Kidney glomerular epithelial cell (primary cell): ENCODE measurements at regions not wholly inside any gene's neighbourhood (a gene's known extent, or its start where the extent isn't known, plus 50 kb on each side); places are given as distances from the start of the nearest gene placed in this dataset.

Source experiments
- DNase-seq: peaks from one replicate; lab custom pipeline; 2025; lab: John Stamatoyannopoulos, UW

DNA sequence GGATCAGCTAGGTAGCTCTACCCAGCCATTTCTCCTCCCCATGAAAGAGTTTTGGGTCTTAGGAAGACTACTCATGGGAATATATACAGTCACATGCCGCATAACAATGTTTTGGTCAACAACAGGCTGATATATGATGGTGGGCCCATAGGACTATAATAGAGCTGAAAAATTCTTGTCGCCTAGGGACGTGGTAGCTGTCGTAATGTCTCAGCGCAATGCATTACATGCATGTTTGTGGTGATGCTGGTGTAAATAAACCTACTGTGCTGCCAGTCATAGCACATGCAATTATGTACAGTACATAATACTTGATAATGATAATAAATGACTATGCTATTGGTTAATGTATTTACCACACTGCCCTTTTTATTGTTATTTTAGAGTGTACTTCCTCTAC is 78.2 kb upstream of the DLX6 start:
- DNase-seq, result no peak

- no peak for DNase-seq
Observed at GRCh38 chr7:96928965-96929364, 76.4 kb upstream of the DLX6 start.

DNA sequence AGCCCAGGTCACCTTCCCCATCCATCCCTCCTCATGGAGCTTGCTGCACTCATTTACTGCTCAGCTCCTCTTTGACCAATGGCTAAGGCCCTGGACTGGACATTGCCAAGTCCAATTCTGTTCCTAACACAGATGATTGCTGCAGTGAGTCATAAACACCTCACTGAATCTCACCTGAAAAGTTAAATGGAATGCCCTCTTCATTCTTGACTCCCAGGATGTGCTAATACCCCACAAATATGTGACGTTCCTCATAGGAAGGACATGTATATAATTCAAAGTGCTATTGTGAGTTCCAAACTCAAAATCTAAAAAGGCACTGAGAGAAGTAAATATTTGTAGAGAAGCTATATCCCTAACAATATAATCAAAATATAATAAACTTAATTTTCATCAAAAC is 73.5 kb upstream of the DLX6 start:
- no peak for DNase-seq

GRCh38 chr7:96933067-96933645 is 72.2 kb upstream of the DLX6 start:
- no peak for DNase-seq

- DNase-seq, result no peak
Observed at GRCh38 chr7:96936621-96937020, 68.7 kb upstream of the DLX6 start.

- no peak for DNase-seq
Observed at GRCh38 chr7:96942112-96942511, 63.2 kb upstream of the DLX6 start.

GRCh38 chr7:96949766-96950165 is 55.6 kb upstream of the DLX6 start:
- DNase-seq, result peak; percentile 33

- peak; percentile 6 for DNase-seq
Observed at GRCh38 chr7:96952974-96953391, 52.4 kb upstream of the DLX6 start.

GRCh38 chr7:96953676-96954513 is 51.5 kb upstream of the DLX6 start:
- no peak for DNase-seq
